SK-N-SH (cell line): ENCODE measurements at regions not wholly inside any gene's neighbourhood (a gene's known extent, or its start where the extent isn't known, plus 50 kb on each side); places are given as distances from the start of the nearest gene placed in this dataset.

Experiments used
- CTCF ChIA-PET: fragments of 300-600, 350-600 bp; formaldehyde crosslinking; extraction: SDS; loops from one replicate; lab custom pipeline; 2021; lab: Yijun Ruan, JAX
- POLR2A ChIA-PET: fragments of 350-600 bp; sonication (Branson Sonifier 250); formaldehyde crosslinking; extraction: SDS; loops from one replicate; lab custom pipeline; 2020; ENCODE audit warnings: antibody characterized with exemption, inconsistent platforms; lab: Yijun Ruan, JAX
- DNase-seq: peaks from one replicate; pipeline ENCODE4 v3.0.0; 2012
- H2AFZ ChIP-seq: fragments of 200-600 bp; sonication (generic); 2 replicates; pipeline ENCODE4 v1.8.1; 2016; ENCODE audit warnings: antibody characterized with exemption, mild to moderate bottlenecking, low read depth
- H3F3A ChIP-seq: fragments of 200-600 bp; sonication (generic); replicated peaks from 2 replicates; pipeline ENCODE3; 2016; ENCODE audit warnings: antibody characterized with exemption, mild to moderate bottlenecking; ENCODE audit not compliant: insufficient read depth
- H3K27ac ChIP-seq, 2 experiments: fragments of 200-500 bp in 1 of 2; fragments of 200-600 bp in 1 of 2; sonication (Bioruptor generic) in 1 of 2; sonication (generic), shearing (Covaris generic) in 1 of 2; 2 replicates each; pipeline versions ENCODE4 v1.5.1 to v1.6.1; 2014 to 2016; ENCODE audit warnings: low read depth in 2 of 2, inconsistent platforms in 1 of 2, low read length in 1 of 2, mild to moderate bottlenecking in 1 of 2, mixed read lengths in 1 of 2
- H3K27me3 ChIP-seq: fragments of 200-600 bp; sonication (generic), shearing (Covaris generic); 2 replicates; pipeline ENCODE4 v1.6.1; 2016; ENCODE audit warnings: mixed run types; ENCODE audit not compliant: insufficient read depth
- H3K36me3 ChIP-seq, 2 experiments: fragments of 200-500 bp in 1 of 2; fragments of 200-600 bp in 1 of 2; sonication (Bioruptor generic) in 1 of 2; sonication (generic) in 1 of 2; replicated peaks in 1 of 2; 2 replicates each; pipeline versions ENCODE3 to v1.5.1; 2014 to 2016; ENCODE audit warnings: low read length in 1 of 2, mild to moderate bottlenecking in 1 of 2; ENCODE audit not compliant: insufficient read depth in 2 of 2, control insufficient read depth in 1 of 2
- H3K4me1 ChIP-seq, 2 experiments: fragments of 200-500 bp in 1 of 2; fragments of 200-600 bp in 1 of 2; sonication (Bioruptor generic) in 1 of 2; sonication (generic), shearing (Covaris generic) in 1 of 2; 2 replicates each; pipeline versions ENCODE4 v1.5.1 to v1.6.1; 2014 to 2016; ENCODE audit warnings: low read depth in 1 of 2, low read length in 1 of 2, mixed run types in 1 of 2; ENCODE audit not compliant: insufficient read depth in 2 of 2, control insufficient read depth in 1 of 2
- H3K4me2 ChIP-seq: fragments of 200-600 bp; sonication (generic), shearing (Covaris generic); 2 replicates; pipeline ENCODE4 v1.6.1; 2017; ENCODE audit warnings: mixed run types
- H3K4me3 ChIP-seq, 2 experiments: fragments of 200-500 bp in 1 of 2; fragments of 200-600 bp in 1 of 2; sonication (Bioruptor generic) in 1 of 2; sonication (generic), shearing (Covaris generic) in 1 of 2; 2 replicates each; pipeline versions ENCODE4 v1.5.1 to v1.8.1; 2014 to 2016; ENCODE audit warnings: low read depth in 2 of 2, inconsistent platforms in 1 of 2, low read length in 1 of 2, mild to moderate bottlenecking in 1 of 2, mixed read lengths in 1 of 2, moderate library complexity in 1 of 2
- H3K79me2 ChIP-seq: fragments of 200-600 bp; sonication (generic); 2 replicates; pipeline ENCODE4 v1.8.1; 2017; ENCODE audit warnings: mild to moderate bottlenecking; ENCODE audit not compliant: insufficient read depth
- H3K9ac ChIP-seq: fragments of 200-600 bp; sonication (generic); 2 replicates; pipeline ENCODE4 v1.6.1; 2017; ENCODE audit warnings: mixed run types
- H3K9me2 ChIP-seq: fragments of 200-600 bp; sonication (generic); 2 replicates; pipeline ENCODE4 v1.6.1; 2017; ENCODE audit warnings: mixed run types
- H3K9me3 ChIP-seq: fragments of 200-600 bp; sonication (generic); 2 replicates; pipeline ENCODE4 v1.6.1; 2017; ENCODE audit warnings: mixed run types, mild to moderate bottlenecking, moderate library complexity
- H4K20me1 ChIP-seq: fragments of 200-600 bp; sonication (generic); 2 replicates; pipeline ENCODE4 v1.6.1; 2017; ENCODE audit warnings: mild to moderate bottlenecking, mixed run types; ENCODE audit not compliant: insufficient read depth
- CHD2 ChIP-seq: fragments of 150-350 bp; IDR thresholded peaks from 2 replicates; pipeline ENCODE4 v1.6.1; 2018; ENCODE audit warnings: low read length; ENCODE audit not compliant: partially characterized antibody
- EP300 ChIP-seq, 2 experiments: IDR thresholded peaks; 2 replicates each; pipeline versions ENCODE4 v1.4.0 to v1.6.1; 2012; ENCODE audit warnings: borderline replicate concordance in 1 of 2, low read depth in 1 of 2, low read length in 1 of 2
- FOXJ3 ChIP-seq: sonication (generic); formaldehyde crosslinking; IDR thresholded peaks from 2 replicates; pipeline ENCODE4 v1.5.1; 2020; ENCODE audit warnings: mild to moderate bottlenecking, missing genetic modification reagents
- FOXM1 ChIP-seq: IDR thresholded peaks from 2 replicates; pipeline ENCODE4 v1.4.0; 2012; ENCODE audit warnings: low read depth, mild to moderate bottlenecking
- GABPA ChIP-seq: IDR thresholded peaks from 2 replicates; pipeline ENCODE4 v1.4.0; 2012; ENCODE audit warnings: low read depth, mild to moderate bottlenecking
- NFIC ChIP-seq: IDR thresholded peaks from 2 replicates; pipeline ENCODE4 v1.4.0; 2012; ENCODE audit warnings: borderline replicate concordance
- NRF1 ChIP-seq: IDR thresholded peaks from 2 replicates; pipeline ENCODE4 v1.6.1; 2012; ENCODE audit warnings: low read depth, mild to moderate bottlenecking, low read length
- RCOR1 ChIP-seq: fragments of 150-350 bp; IDR thresholded peaks from 2 replicates; pipeline ENCODE4 v1.6.1; 2017; ENCODE audit warnings: antibody characterized with exemption, low read length
- TAF1 ChIP-seq: IDR thresholded peaks from 2 replicates; pipeline ENCODE4 v1.6.1; 2012; ENCODE audit warnings: low read depth, mild to moderate bottlenecking, low read length, moderate library complexity, borderline replicate concordance
- TEAD4 ChIP-seq: IDR thresholded peaks from 2 replicates; pipeline ENCODE4 v1.4.0; 2012; ENCODE audit warnings: mild to moderate bottlenecking, borderline replicate concordance; ENCODE audit not compliant: insufficient read depth
- WGBS: methylation state at CpG from one replicate; pipeline ENCODE4 v1.1.6; 2017; ENCODE audit warnings: low lambda C conversion rate; 5-methylcytosine and 5-hydroxymethylcytosine counted together
- TF ChIP-seq, protein P1 (sequence below): IDR thresholded peaks from 2 replicates; pipeline ENCODE4 v1.4.0; 2012; ENCODE audit warnings: low read depth
- TF ChIP-seq, protein P2 (sequence below): IDR thresholded peaks from 2 replicates; pipeline ENCODE4 v1.4.0; 2012; ENCODE audit warnings: low read depth, borderline replicate concordance
- TF ChIP-seq, protein P3 (sequence below): fragments of 200-600 bp; sonication (generic); IDR thresholded peaks from 2 replicates; pipeline ENCODE4 v1.6.1; 2017; ENCODE audit warnings: antibody characterized with exemption, mild to moderate bottlenecking, moderate library complexity

DNA sequence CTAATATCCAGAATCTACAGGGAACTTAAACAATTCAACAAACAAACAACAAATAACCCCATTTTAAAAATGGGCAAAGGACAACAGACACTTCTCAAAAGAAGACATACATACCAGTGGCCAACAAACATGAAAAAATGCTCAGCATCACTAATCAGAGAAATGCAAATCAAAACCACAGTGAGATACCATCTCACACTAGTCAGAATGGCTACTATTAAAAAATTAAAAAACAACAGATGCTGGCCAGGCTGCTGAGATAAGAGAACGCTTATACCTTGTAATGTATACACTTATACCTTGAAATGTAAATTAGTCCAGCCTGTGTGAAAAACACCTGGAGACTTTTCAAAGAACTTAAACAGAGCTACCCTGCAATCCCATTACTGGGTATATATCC lies 166.8 kb downstream of the IBTK start:
- no peaks in the 10 kb centered on the region for H3K27me3 ChIP-seq

DNA sequence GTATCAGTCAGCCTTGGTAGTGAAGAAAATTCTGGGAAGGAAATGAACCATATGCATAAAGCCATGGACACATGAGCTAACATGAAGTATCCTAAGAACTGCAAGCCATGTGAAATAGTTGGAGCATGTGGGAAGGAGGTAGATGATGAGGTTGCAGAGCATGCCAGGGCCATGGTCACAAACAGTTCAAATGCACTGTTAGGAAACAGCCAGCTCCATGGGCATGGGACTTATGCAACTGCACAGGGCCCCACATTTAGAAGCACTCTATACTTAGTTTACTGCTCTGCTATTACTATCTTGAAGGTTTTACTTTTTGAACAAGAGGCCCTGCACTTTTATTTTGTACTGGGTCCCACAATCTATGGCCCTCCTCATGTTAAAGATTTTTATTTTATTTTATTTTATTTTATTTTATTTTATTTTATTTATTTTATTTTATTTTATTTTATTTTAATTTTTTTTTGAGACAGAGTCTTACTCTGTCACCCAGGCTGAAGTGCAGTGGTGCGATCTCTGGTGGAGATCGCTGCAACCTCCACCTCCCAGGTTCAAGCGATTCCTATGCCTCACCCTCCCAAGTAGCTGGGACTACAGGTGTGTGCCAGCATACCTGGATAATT lies 169.1 kb downstream of the IBTK start:
- DNase-seq: no peak
- Histone ChIP-seq H3K9ac (no peak overlapping the region), H3K79me2 (no peaks in the 10 kb centered on the region), H3F3A (peaks cover under 1% of the 10 kb centered on the region), H4K20me1 (no peaks in the 10 kb centered on the region), H3K27me3 (no peaks in the 10 kb centered on the region), H3K4me1 (peaks cover 0 to 16% of the 10 kb centered on the region in 2 experiments; a peak in 2 of 4 replicates), H3K36me3 (no peaks in the 10 kb centered on the region), H3K4me2 (no peak overlapping the region), H3K4me3 (no peak overlapping the region), H3K9me2 (no peaks in the 10 kb centered on the region), H2AFZ (no peak overlapping the region), H3K9me3 (no peaks in the 10 kb centered on the region), H3K27ac (no peak overlapping the region)
- POLR2A ChIA-PET: no interaction called here
- CTCF ChIA-PET: no interaction called here
- TF ChIP-seq FOXM1: no peak
- TF ChIP-seq RCOR1: no peak
- TF ChIP-seq, protein P1, sequence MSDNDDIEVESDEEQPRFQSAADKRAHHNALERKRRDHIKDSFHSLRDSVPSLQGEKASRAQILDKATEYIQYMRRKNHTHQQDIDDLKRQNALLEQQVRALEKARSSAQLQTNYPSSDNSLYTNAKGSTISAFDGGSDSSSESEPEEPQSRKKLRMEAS: no peak
- no peak for TF ChIP-seq GABPA
- TF ChIP-seq NFIC: no peak
- TF ChIP-seq, protein P2, sequence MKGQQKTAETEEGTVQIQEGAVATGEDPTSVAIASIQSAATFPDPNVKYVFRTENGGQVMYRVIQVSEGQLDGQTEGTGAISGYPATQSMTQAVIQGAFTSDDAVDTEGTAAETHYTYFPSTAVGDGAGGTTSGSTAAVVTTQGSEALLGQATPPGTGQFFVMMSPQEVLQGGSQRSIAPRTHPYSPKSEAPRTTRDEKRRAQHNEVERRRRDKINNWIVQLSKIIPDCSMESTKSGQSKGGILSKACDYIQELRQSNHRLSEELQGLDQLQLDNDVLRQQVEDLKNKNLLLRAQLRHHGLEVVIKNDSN: no peak
- no peak for TF ChIP-seq CHD2
- no peak for TF ChIP-seq FOXJ3 (CRISPR knock-in tag)
- no peak for TF ChIP-seq NRF1
- no peak for TF ChIP-seq TEAD4
- 97% methylated on average over 3 of the region's 3 CpGs for WGBS

More for the DNA sequence above, 166.8 kb downstream of the IBTK start:
- TF ChIP-seq NRF1 (no peak), TAF1 (no peak)
- WGBS: 48% methylated on average over 1 of the region's 1 CpG
- no peak overlapping the region for H2AFZ ChIP-seq
- ChIA-PET POLR2A (no interaction called here), CTCF (no interaction called here)
- no peaks in the 10 kb centered on the region for H3K9me2 ChIP-seq
- no peak overlapping the region for H3K4me2 ChIP-seq
- H4K20me1 ChIP-seq: no peaks in the 10 kb centered on the region
- H3K36me3 ChIP-seq: no peaks in the 10 kb centered on the region
- no peak overlapping the region for H3K4me3 ChIP-seq
- peaks cover 0 to 29% of the 10 kb centered on the region in 2 experiments; a peak in 1 of 4 replicates for H3K4me1 ChIP-seq
- H3K27ac ChIP-seq: no peak overlapping the region
- H3F3A ChIP-seq: peaks cover 4% of the 10 kb centered on the region
- H3K79me2 ChIP-seq: no peaks in the 10 kb centered on the region
- H3K9ac ChIP-seq: no peak overlapping the region
- H3K9me3 ChIP-seq: no peaks in the 10 kb centered on the region
- no peak for DNase-seq

DNA sequence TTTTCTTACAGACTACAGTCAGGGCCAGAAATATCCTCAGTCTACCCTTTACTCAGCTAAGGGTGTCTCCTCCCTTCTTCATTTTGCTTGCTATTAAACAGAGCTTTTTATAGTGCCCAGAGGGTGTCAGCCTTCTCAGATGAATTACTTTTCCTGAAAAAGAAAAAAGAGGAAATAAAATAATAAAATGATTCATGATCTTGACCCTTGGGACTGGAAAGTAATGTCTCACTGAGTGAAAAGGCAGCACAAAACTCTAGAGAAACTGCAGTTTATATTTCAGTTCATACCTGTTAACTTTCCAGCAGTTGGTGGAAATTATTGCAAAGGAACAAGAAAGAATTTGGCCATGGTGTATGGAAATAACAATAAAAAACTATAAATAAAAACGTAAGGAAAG lies 170.6 kb downstream of the IBTK start:
- TF ChIP-seq, protein P3, sequence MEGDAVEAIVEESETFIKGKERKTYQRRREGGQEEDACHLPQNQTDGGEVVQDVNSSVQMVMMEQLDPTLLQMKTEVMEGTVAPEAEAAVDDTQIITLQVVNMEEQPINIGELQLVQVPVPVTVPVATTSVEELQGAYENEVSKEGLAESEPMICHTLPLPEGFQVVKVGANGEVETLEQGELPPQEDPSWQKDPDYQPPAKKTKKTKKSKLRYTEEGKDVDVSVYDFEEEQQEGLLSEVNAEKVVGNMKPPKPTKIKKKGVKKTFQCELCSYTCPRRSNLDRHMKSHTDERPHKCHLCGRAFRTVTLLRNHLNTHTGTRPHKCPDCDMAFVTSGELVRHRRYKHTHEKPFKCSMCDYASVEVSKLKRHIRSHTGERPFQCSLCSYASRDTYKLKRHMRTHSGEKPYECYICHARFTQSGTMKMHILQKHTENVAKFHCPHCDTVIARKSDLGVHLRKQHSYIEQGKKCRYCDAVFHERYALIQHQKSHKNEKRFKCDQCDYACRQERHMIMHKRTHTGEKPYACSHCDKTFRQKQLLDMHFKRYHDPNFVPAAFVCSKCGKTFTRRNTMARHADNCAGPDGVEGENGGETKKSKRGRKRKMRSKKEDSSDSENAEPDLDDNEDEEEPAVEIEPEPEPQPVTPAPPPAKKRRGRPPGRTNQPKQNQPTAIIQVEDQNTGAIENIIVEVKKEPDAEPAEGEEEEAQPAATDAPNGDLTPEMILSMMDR: peak; percentile 24
- TF ChIP-seq EP300 (IDR thresholded peaks at IDR 0.05; ENCODE audit: borderline replicate concordance in 1 of 2, low read depth in 1 of 2, low read length in 1 of 2): no peak

More for the DNA sequence above, 170.6 kb downstream of the IBTK start:
- 65% methylated on average over 1 of the region's 1 CpG for WGBS
- no peak overlapping the region for H3K4me3 ChIP-seq
- peaks cover 0 to 25% of the 10 kb centered on the region in 2 experiments for H3K4me1 ChIP-seq
- no peaks in the 10 kb centered on the region for H3K9me2 ChIP-seq
- H3K79me2 ChIP-seq: no peaks in the 10 kb centered on the region
- POLR2A ChIA-PET: no interaction called here
- DNase-seq: no peak
- H3K27me3 ChIP-seq: no peaks in the 10 kb centered on the region
- no peak overlapping the region for H3K4me2 ChIP-seq
- H3K9ac ChIP-seq: no peak overlapping the region
- no peaks in the 10 kb centered on the region for H4K20me1 ChIP-seq
- no peak overlapping the region for H3K27ac ChIP-seq
- H3K9me3 ChIP-seq: no peaks in the 10 kb centered on the region
- H3K36me3 ChIP-seq: no peaks in the 10 kb centered on the region
- no peak overlapping the region; the same call in 1 of the 2 replicates for H2AFZ ChIP-seq
- no peaks in the 10 kb centered on the region for H3F3A ChIP-seq
- CTCF ChIA-PET: no interaction called here
